GM12892 (cell line): ENCODE measurements at regions not wholly inside any gene's neighbourhood (a gene's known extent, or its start where the extent isn't known, plus 50 kb on each side); places are given as distances from the start of the nearest gene placed in this dataset.

Experiments
- POLR2A ChIP-seq: IDR thresholded peaks from 2 replicates; pipeline ENCODE4 v1.6.1; 2011; ENCODE audit warnings: low read depth, low read length, control low read depth
- POLR2AphosphoS5 ChIP-seq: IDR thresholded peaks from 2 replicates; pipeline ENCODE4 v1.6.1; 2011; ENCODE audit warnings: low read depth, low read length, control low read depth

DNA sequence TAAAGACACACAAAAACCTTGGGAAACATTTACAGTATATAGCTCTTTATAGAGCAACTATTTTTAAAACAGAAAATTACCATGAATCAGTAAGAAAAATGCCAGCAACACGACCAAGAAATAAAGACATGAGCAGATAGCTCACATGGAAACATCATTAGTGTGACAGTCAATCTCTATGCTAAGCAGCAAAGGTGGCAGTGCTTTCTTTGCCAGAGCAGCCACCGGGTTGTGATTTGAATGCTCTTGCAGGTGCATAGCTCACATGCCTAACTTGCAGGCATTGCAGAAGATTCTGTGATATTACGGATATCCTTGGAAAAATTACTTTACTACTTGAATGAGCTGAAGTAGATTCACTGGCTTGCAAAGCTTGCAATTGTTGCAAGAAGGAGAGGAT is 652.9 kb upstream of the C16orf82 start:
- no peak for TF ChIP-seq POLR2AphosphoS5
- TF ChIP-seq POLR2A, result no peak
